Mesendoderm (in vitro differentiated cells): ENCODE measurements at regions not wholly inside any gene's neighbourhood (a gene's known extent, or its start where the extent isn't known, plus 50 kb on each side); places are given as distances from the start of the nearest gene placed in this dataset.
"Not testable (repeated sequence)": the region's sequence is repeated elsewhere in the genome, so short reads cannot be mapped to it uniquely, and the experiment has no call there.

Source experiments
- DNase-seq: peaks from one replicate; pipeline ENCODE4 v3.0.0; 2013
- H2AK5ac ChIP-seq: 2 replicates; pipeline ENCODE4 v1.6.1; 2013; ENCODE audit warnings: low read length, inconsistent platforms
- H2BK120ac ChIP-seq: 2 replicates; pipeline ENCODE4 v1.6.1; 2013; ENCODE audit warnings: low read depth, mild to moderate bottlenecking, low read length, moderate library complexity, mixed read lengths
- H2BK15ac ChIP-seq: replicated peaks from 2 replicates; pipeline ENCODE4 v1.6.1; 2013; ENCODE audit warnings: low read depth, mild to moderate bottlenecking, moderate library complexity
- H2BK5ac ChIP-seq: 2 replicates; pipeline ENCODE4 v1.6.1; 2013; ENCODE audit warnings: low read length, inconsistent platforms
- H3K18ac ChIP-seq: 2 replicates; pipeline ENCODE4 v1.6.1; 2013; ENCODE audit warnings: mild to moderate bottlenecking, low read length, mixed read lengths
- H3K23ac ChIP-seq: one replicate; pipeline ENCODE4 v1.6.1; 2013; ENCODE audit warnings: low read length
- H3K27ac ChIP-seq: 2 replicates; pipeline ENCODE4 v1.5.1; 2013; ENCODE audit warnings: low read depth, mild to moderate bottlenecking, inconsistent platforms, low read length, moderate library complexity
- H3K27me3 ChIP-seq: 2 replicates; pipeline ENCODE4 v1.6.1; 2013; ENCODE audit warnings: low read length, control low read depth, mild to moderate bottlenecking, inconsistent platforms; ENCODE audit not compliant: insufficient read depth, poor library complexity
- H3K36me3 ChIP-seq: 2 replicates; pipeline ENCODE4 v1.6.1; 2013; ENCODE audit warnings: low read length, inconsistent platforms; ENCODE audit not compliant: control insufficient read depth, insufficient read depth
- H3K4ac ChIP-seq: one replicate; pipeline ENCODE4 v1.6.1; 2013; ENCODE audit warnings: low read depth, mild to moderate bottlenecking, low read length, moderate library complexity
- H3K4me1 ChIP-seq: 2 replicates; pipeline ENCODE4 v1.6.1; 2013; ENCODE audit warnings: low read depth, low read length, inconsistent platforms; ENCODE audit not compliant: control insufficient read depth
- H3K4me2 ChIP-seq: 2 replicates; pipeline ENCODE4 v1.6.1; 2013; ENCODE audit warnings: low read length
- H3K4me3 ChIP-seq: 2 replicates; pipeline ENCODE4 v1.5.1; 2013; ENCODE audit warnings: mild to moderate bottlenecking, low read length
- H3K56ac ChIP-seq: one replicate; pipeline ENCODE4 v1.6.1; 2013; ENCODE audit warnings: low read length
- H3K79me1 ChIP-seq: 2 replicates; pipeline ENCODE4 v1.6.1; 2013; ENCODE audit warnings: low read length, inconsistent platforms
- H3K79me2 ChIP-seq: 2 replicates; pipeline ENCODE4 v1.6.1; 2013; ENCODE audit warnings: mild to moderate bottlenecking, low read length; ENCODE audit not compliant: control insufficient read depth, insufficient read depth
- H3K9ac ChIP-seq: 2 replicates; pipeline ENCODE4 v1.6.1; 2013; ENCODE audit warnings: low read length, inconsistent platforms
- H4K5ac ChIP-seq: one replicate; pipeline ENCODE4 v1.6.1; 2013; ENCODE audit warnings: low read length
- H4K8ac ChIP-seq: one replicate; pipeline ENCODE4 v1.6.1; 2013; ENCODE audit warnings: low read depth, mild to moderate bottlenecking, control low read depth, low read length, moderate library complexity
- WGBS: extraction: QIAGEN DNeasy Blood & Tissue Kit; methylation state at CpG from one replicate; pipeline ENCODE4 v1.1.7; 2013; ENCODE audit warnings: low lambda C conversion rate, missing lambda C conversion rate; ENCODE audit not compliant: insufficient coverage; ENCODE audit errors: extremely low coverage; 5-methylcytosine and 5-hydroxymethylcytosine counted together

- DNase-seq: no peak
- Histone ChIP-seq H3K27me3 (no peaks in the 10 kb centered on the region), H3K79me2 (no peaks in the 10 kb centered on the region), H3K36me3 (no peaks in the 10 kb centered on the region), H2AK5ac (no peak overlapping the region), H3K79me1 (no peaks in the 10 kb centered on the region), H3K4me3 (no peak overlapping the region), H3K23ac (no peak overlapping the region), H3K27ac (no peak overlapping the region), H3K9ac (no peak overlapping the region), H3K56ac (no peak overlapping the region), H4K5ac (no peak overlapping the region), H3K4me2 (no peak overlapping the region), H3K4ac (no peak overlapping the region), H2BK15ac (no peak overlapping the region), H4K8ac (no peak overlapping the region), H2BK5ac (no peak overlapping the region), H2BK120ac (no peak overlapping the region), H3K18ac (no peak overlapping the region), H3K4me1 (no peaks in the 10 kb centered on the region)
- WGBS: no CpG with 5 or more reads among the region's 2 CpGs
Measured at GRCh38 chr14:106551265-106551664, 1024.9 kb downstream of the TMEM121 start.

GRCh38 chr14:106556211-106556610 is 1029.8 kb downstream of the TMEM121 start:
- not testable (repeated sequence) for DNase-seq, H3K4ac ChIP-seq, H2AK5ac ChIP-seq, H3K27me3 ChIP-seq, H3K4me1 ChIP-seq, H3K79me1 ChIP-seq, H2BK5ac ChIP-seq, H3K56ac ChIP-seq, H3K27ac ChIP-seq, H2BK15ac ChIP-seq, H4K5ac ChIP-seq, H3K18ac ChIP-seq, H3K4me3 ChIP-seq, H4K8ac ChIP-seq, H3K23ac ChIP-seq, H2BK120ac ChIP-seq, H3K79me2 ChIP-seq, H3K4me2 ChIP-seq, H3K36me3 ChIP-seq, H3K9ac ChIP-seq
- no CpG with 5 or more reads among the region's 9 CpGs for WGBS

DNA sequence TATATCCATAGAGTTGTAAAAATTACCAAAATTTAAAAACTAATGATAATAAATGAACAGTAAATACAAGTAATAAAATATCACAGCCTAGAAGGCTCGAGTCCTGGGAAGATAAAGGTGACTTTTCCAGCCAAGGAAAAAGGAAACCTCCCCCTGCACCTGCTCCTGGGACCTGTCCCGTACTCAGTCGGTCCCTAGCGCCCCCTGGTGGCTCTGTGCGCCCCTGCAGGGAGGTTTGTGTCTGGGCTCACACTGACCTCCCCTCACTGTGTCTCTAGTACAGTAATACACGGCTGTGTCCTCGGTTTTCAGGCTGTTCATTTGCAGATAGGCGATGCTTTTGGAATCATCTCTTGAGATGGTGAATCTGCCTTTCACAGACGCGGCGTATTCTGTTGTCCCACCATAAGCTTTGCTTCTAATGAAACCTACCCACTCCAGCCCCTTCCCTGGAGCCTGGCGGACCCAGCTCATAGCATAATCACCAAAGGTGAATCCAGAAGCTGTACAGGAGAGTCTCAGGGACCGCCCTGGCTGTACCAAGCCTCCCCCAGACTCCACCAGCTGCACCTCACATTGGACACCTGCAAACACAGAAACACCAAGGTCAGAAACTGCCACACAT is 1030.4 kb downstream of the TMEM121 start:
- WGBS: no CpG with 5 or more reads among the region's 13 CpGs
- no peaks in the 10 kb centered on the region for H3K79me2 ChIP-seq
- no peak overlapping the region for H3K4ac ChIP-seq
- no peaks in the 10 kb centered on the region for H3K36me3 ChIP-seq
- no peak overlapping the region for H4K5ac ChIP-seq
- H3K56ac ChIP-seq: no peak overlapping the region
- no peak overlapping the region for H3K23ac ChIP-seq
- H3K4me1 ChIP-seq: no peaks in the 10 kb centered on the region
- H2AK5ac ChIP-seq: no peak overlapping the region
- no peak overlapping the region for H3K4me2 ChIP-seq
- H2BK120ac ChIP-seq: no peak overlapping the region
- H3K27me3 ChIP-seq: no peaks in the 10 kb centered on the region
- H3K4me3 ChIP-seq: no peak overlapping the region
- no peak overlapping the region for H4K8ac ChIP-seq
- no peak overlapping the region for H3K9ac ChIP-seq
- no peaks in the 10 kb centered on the region for H3K79me1 ChIP-seq
- H3K18ac ChIP-seq: no peak overlapping the region
- DNase-seq: no peak
- H3K27ac ChIP-seq: no peak overlapping the region
- H2BK5ac ChIP-seq: no peak overlapping the region
- H2BK15ac ChIP-seq: no peak overlapping the region

GRCh38 chr14:106562451-106562850 is 1036.1 kb downstream of the TMEM121 start:
- H3K4me3 ChIP-seq: no peak overlapping the region
- H4K8ac ChIP-seq: no peak overlapping the region
- H3K56ac ChIP-seq: no peak overlapping the region
- no peak overlapping the region for H2BK5ac ChIP-seq
- no peak overlapping the region for H2BK120ac ChIP-seq
- H3K79me2 ChIP-seq: no peaks in the 10 kb centered on the region
- H3K4ac ChIP-seq: no peak overlapping the region
- no peak overlapping the region for H3K4me2 ChIP-seq
- no peaks in the 10 kb centered on the region for H3K4me1 ChIP-seq
- H4K5ac ChIP-seq: no peak overlapping the region
- no peak for DNase-seq
- no CpG with 5 or more reads among the region's 6 CpGs for WGBS
- H3K9ac ChIP-seq: no peak overlapping the region
- H3K36me3 ChIP-seq: no peaks in the 10 kb centered on the region
- no peak overlapping the region for H3K18ac ChIP-seq
- H3K27ac ChIP-seq: no peak overlapping the region
- H3K27me3 ChIP-seq: no peaks in the 10 kb centered on the region
- no peak overlapping the region for H3K23ac ChIP-seq
- no peak overlapping the region for H2AK5ac ChIP-seq
- no peaks in the 10 kb centered on the region for H3K79me1 ChIP-seq
- no peak overlapping the region for H2BK15ac ChIP-seq

DNA sequence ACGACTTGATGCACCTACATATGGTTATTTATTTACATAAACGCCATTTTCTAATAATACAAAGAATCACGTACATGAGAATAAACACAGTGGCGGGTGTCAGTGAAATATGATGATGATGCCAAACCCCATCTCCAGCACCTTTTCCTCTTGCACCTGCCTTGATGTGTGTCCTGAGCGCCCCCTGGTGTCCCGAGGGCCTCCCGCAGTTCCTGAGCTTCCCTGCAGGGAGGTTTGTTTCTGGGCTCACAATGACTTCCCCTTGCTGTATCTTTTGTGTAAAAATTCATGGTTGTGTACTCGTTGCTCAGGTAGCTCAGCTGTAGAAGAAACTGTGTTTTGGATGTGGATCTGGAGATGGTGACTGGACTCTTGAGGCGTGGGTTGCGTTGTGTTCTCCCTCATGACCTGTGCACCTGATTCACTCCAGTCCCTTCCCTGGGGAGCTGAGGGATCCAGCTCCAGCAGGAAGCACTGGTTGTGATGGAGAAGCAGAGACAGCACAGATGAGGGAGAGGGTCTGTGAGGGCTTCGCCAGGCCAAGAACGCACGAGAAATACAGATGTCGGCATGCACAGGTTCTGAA is 1037.8 kb downstream of the TMEM121 start:
- Histone ChIP-seq H3K23ac (no peak overlapping the region), H3K18ac (no peak overlapping the region)
- WGBS: no CpG with 5 or more reads among the region's 14 CpGs

GRCh38 chr14:106578481-106578880 is 1052.1 kb downstream of the TMEM121 start:
- H3K27ac ChIP-seq: no peak overlapping the region
- no CpG with 5 or more reads among the region's 11 CpGs for WGBS
- H3K23ac ChIP-seq: no peak overlapping the region
- H3K56ac ChIP-seq: no peak overlapping the region
- H3K4me2 ChIP-seq: no peak overlapping the region
- H3K79me2 ChIP-seq: no peaks in the 10 kb centered on the region
- H3K9ac ChIP-seq: no peak overlapping the region
- H2AK5ac ChIP-seq: no peak overlapping the region
- H3K36me3 ChIP-seq: no peaks in the 10 kb centered on the region
- H3K4me1 ChIP-seq: no peaks in the 10 kb centered on the region
- H3K18ac ChIP-seq: no peak overlapping the region
- H2BK120ac ChIP-seq: no peak overlapping the region
- H4K5ac ChIP-seq: no peak overlapping the region
- H3K4ac ChIP-seq: no peak overlapping the region
- no peak overlapping the region for H2BK5ac ChIP-seq
- H4K8ac ChIP-seq: no peak overlapping the region
- no peaks in the 10 kb centered on the region for H3K79me1 ChIP-seq
- no peak overlapping the region for H3K4me3 ChIP-seq
- no peaks in the 10 kb centered on the region for H3K27me3 ChIP-seq
- DNase-seq: no peak
- H2BK15ac ChIP-seq: no peak overlapping the region

More for the DNA sequence above, 1037.8 kb downstream of the TMEM121 start:
- no peak overlapping the region for H3K4me2 ChIP-seq
- H2BK120ac ChIP-seq: no peak overlapping the region
- H2AK5ac ChIP-seq: no peak overlapping the region
- H3K4ac ChIP-seq: no peak overlapping the region
- H3K56ac ChIP-seq: no peak overlapping the region
- no peak overlapping the region for H3K9ac ChIP-seq
- no peak overlapping the region for H4K5ac ChIP-seq
- peak; percentile 3 for DNase-seq
- H4K8ac ChIP-seq: no peak overlapping the region
- H2BK15ac ChIP-seq: no peak overlapping the region
- no peaks in the 10 kb centered on the region for H3K79me1 ChIP-seq
- H3K4me3 ChIP-seq: no peak overlapping the region
- H3K27ac ChIP-seq: no peak overlapping the region
- H2BK5ac ChIP-seq: no peak overlapping the region
- H3K79me2 ChIP-seq: no peaks in the 10 kb centered on the region
- H3K4me1 ChIP-seq: no peaks in the 10 kb centered on the region
- H3K36me3 ChIP-seq: no peaks in the 10 kb centered on the region
- no peaks in the 10 kb centered on the region for H3K27me3 ChIP-seq
